ENCODE measurements at regions not wholly inside any gene's neighbourhood (a gene's known extent, or its start where the extent isn't known, plus 50 kb on each side); places are given as distances from the start of the nearest gene placed in this dataset.
"Not testable (repeated sequence)": the region's sequence is repeated elsewhere in the genome, so short reads cannot be mapped to it uniquely, and the experiment has no call there.

- DNase-seq (ENCODE audit: low read depth in 2 of 3, low spot score in 2 of 3), result no peak
These were observed 137.0 kb upstream of the RBBP8 start for GRCh38 chr18:22796113-22796512.

GRCh38 chr18:22800551-22800951, 132.6 kb upstream of the RBBP8 start:
- no peak for DNase-seq (ENCODE audit: low read depth in 2 of 3, low spot score in 2 of 3)

DNA sequence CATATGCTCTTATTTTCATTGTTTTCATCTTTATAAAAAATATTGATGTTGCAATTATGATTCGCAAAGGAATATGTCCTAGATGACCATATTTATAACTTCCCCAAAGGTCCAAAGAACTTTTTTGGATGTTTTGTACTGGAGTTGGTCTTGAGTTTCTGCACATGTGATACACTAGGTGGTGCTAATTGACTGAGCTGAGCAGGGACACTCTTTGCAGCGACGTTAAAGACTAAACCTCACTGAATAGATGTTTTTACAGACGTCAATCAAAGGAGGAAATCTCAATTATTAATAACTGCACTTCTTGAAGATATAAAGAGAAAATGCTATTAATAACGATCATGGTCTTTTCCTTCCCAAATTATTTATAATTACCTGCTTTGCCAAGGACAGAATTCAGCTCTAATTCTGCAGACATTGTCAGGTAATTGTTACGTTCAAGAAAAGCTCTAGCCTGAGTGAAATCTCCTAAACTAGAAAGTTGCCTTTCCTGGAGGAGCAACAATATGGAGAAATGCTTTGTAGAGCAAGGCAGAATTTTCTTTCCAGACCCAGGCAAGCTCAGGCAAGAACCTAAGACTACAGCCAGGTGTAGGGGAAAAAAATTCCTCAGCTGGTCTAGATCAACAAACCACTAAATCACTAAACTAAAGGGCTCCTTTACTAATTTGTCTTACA, 119.3 kb upstream of the RBBP8 start:
- DNase-seq (ENCODE audit: low read depth in 2 of 3, low spot score in 2 of 3), result no peak

- DNase-seq (ENCODE audit: low read depth in 2 of 3, low spot score in 2 of 3), result no peak
These were observed 118.8 kb upstream of the RBBP8 start for GRCh38 chr18:22814329-22814703.

DNA sequence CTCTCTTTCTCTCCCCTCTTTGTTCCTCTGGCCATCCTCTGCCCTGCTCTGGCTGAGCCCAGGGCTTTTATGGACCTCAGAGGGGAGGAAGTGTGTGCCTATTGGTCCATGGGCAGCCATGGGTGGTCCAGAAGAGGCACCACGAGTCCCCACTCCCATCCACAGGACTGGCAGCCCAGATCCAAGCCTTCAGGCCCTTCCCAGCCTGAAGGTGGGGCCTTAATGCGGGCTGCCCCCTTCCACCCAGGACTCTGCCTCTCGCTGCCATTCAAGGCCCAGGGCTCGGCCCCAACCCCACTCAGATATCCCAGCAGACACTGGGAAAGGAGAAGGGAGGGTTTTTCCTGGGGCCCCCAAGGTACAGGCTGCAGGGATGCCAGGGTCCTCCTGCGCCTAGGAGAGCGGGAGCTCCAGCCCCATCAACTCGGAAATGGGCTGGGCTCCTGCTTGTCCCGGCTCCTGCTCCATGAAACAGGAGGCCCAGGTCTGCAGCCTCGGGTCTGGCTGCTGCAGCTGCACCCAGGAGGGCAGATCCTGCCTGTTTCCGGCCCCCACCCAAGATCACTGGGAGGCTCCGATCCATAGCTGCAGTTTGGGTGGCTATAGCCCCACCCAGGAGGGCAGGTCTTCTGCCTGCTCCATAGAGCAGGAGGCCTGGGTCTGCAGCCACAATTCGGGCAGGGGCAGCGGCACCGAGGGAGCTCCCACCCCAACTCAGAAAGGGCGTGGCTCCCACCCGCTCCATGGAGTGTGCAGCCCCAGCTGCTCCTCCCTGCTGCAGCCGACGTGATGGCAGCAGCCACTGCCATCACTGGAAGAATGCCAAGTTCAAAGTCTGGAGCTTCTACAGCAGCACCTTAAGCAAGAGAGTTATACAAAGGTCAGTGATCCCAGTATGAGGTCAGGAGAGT, 116.6 kb upstream of the RBBP8 start:
- no peak for DNase-seq (ENCODE audit: low read depth in 2 of 3, low spot score in 2 of 3)

- no peak for DNase-seq (ENCODE audit: low read depth in 2 of 3, low spot score in 2 of 3)
These were observed 115.3 kb upstream of the RBBP8 start for GRCh38 chr18:22817844-22818243.

DNA sequence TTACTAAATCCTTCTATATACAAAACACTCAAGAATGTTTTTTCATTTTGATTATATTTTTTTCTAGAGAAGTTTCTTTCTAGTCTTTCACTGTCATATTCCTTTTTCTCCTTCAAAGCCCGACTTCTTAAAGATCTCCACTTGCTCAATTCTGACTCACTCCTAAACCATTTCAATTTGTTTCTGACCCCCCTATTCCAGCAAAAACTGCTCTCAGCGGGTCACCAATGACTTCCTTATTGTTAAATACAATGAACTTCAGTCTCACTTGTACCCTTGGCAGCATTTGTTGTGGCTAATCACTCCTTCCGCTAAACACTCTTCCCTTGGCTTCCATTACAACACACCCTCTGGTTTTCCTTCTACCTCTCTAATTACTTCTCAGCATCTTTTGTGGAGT, 111.1 kb upstream of the RBBP8 start:
- DNase-seq (ENCODE audit: low read depth in 2 of 3, low spot score in 2 of 3), result no peak

- DNase-seq (ENCODE audit: low read depth in 2 of 3, low spot score in 2 of 3), result no peak
These were observed 110.2 kb upstream of the RBBP8 start for GRCh38 chr18:22822841-22823508.

GRCh38 chr18:22826726-22827125, 106.4 kb upstream of the RBBP8 start:
- DNase-seq (ENCODE audit: low read depth in 2 of 3, low spot score in 2 of 3), result no peak

- DNase-seq (ENCODE audit: low read depth in 2 of 3, low spot score in 2 of 3), result no peak
These were observed 105.9 kb upstream of the RBBP8 start for GRCh38 chr18:22827216-22827615.

GRCh38 chr18:22827741-22828140, 105.4 kb upstream of the RBBP8 start:
- no peak for DNase-seq (ENCODE audit: low read depth in 2 of 3, low spot score in 2 of 3)

- DNase-seq (ENCODE audit: low read depth in 2 of 3, low spot score in 2 of 3), result no peak
These were observed 105.0 kb upstream of the RBBP8 start for GRCh38 chr18:22828171-22828570.

GRCh38 chr18:22828583-22828982, 104.5 kb upstream of the RBBP8 start:
- DNase-seq (ENCODE audit: low read depth in 2 of 3, low spot score in 2 of 3), result not testable (repeated sequence)

- DNase-seq (ENCODE audit: low read depth in 2 of 3, low spot score in 2 of 3), result no peak
These were observed 103.3 kb upstream of the RBBP8 start for GRCh38 chr18:22829781-22830180.

- DNase-seq (ENCODE audit: low read depth in 2 of 3, low spot score in 2 of 3), result no peak
These were observed 102.6 kb upstream of the RBBP8 start for GRCh38 chr18:22830511-22830910.

DNA sequence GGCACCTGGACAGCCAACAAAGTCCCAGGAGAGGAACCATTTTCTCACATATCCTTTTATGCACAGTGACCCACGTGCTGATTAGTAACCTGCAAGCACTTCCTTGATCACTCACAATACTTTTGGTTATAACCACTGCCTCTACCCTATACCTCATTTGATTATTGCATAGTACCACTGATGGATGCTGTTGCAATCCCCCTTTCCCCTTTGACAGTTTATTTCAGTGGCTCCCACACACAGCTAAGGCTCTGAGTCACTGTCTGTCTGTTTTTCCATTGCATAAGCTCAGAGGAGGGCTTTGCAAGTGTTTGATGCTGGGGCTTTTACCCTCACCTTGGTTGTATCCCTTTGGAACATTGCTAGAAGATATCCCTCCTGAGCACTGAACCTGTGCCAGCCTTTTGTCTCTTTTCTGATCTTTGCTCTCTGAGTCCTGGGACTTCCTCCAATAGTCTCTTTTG, 101.7 kb upstream of the RBBP8 start:
- DNase-seq (ENCODE audit: low read depth in 2 of 3, low spot score in 2 of 3), result no peak

- DNase-seq (ENCODE audit: low read depth in 2 of 3, low spot score in 2 of 3), result no peak
These were observed 96.2 kb upstream of the RBBP8 start for GRCh38 chr18:22836932-22837331.

- no peak for DNase-seq (ENCODE audit: low read depth in 2 of 3, low spot score in 2 of 3)
These were observed 94.9 kb upstream of the RBBP8 start for GRCh38 chr18:22838221-22838620.

DNA sequence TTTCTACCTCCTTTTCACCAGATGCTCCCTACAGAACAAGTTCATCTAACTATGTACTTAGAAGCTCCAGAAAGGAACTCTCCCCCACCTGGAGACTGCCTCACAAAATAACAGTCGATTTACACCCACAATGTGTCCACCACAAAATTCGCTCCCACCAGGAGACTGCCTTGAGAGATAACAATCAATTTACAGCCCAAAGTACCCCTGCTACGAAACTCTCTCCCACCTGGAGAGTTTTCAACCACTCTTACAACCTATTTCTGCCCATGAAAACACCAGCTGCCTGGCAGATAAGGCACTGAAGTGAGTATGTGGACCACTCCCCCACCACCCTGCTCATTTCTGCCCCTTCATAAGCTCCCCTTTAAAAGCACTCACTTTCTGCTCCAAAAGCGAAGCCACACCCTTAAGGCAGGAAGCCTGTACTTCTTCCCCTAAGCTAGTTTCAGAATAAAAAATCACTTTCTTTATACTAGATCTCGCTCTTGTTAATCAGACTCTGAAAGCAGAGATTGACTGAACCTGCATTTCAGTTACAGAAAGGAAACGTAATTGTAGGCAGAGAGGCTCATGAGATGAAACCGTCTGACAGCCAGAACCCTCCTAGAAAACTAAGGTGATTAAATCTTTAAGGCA, 94.4 kb upstream of the RBBP8 start:
- DNase-seq (ENCODE audit: low read depth in 2 of 3, low spot score in 2 of 3), result no peak

GRCh38 chr18:22839340-22839821, 93.7 kb upstream of the RBBP8 start:
- DNase-seq (ENCODE audit: low read depth in 2 of 3, low spot score in 2 of 3), result no peak

DNA sequence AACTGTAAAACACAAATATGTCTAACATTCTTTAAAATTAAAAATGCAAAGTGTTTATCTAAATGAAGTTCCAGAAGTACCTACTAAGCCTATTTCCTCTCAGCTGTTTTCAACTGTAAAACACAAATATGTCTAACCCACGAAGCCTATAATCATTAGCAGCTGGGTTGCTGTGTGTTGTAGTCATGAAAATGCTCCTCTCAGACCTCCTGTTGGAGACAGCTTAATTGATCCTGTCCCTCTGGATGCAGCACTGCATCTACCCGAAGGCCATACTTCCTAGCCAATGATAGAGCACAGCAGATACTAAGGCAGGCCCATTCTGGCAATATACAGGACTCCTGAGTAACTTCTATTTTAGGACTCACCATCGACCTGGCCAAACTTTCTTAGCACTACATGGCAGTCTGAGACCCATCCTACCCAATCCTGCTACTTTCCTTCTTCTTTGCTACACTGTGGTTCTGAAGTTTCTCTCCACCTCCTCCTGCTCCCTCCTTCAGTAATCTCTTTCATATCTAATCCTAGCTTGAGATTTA, 92.5 kb upstream of the RBBP8 start:
- DNase-seq (ENCODE audit: low read depth in 2 of 3, low spot score in 2 of 3), result no peak
